ENCODE measurements at regions not wholly inside any gene's neighbourhood (a gene's known extent, or its start where the extent isn't known, plus 50 kb on each side); places are given as distances from the start of the nearest gene placed in this dataset.

DNA sequence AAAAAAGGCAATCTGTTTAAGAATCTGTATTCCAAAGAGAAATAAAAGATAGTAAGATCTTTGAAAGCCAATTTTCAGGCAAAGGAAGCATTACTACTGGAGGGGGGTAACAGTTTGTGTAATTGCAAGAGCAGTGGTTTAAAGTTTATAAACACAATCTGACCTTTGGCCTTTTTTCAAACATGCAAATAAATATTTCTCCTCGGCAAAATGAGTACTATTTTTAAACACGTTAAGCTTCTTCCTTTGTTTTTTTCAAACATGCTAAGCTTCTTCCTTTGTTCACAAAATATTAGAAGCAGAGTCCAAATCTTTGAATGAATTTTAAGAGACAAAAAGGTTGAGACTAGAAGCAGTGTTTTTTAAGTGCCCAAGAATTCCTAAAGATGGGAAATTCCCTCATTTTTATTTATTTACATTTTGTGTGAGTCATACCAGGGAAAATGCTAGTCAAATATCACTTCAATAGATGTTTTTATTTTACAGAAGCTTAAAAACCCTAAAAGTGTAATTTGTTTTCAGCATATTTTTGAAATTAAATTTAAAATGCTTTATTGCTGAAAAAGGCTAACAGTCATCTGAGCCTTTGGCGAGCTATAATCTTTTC lies 229.3 kb downstream of the GPR37 start:
- Histone ChIP-seq H2AK5ac (ENCODE audit: low read depth, low read length) (no peak overlapping the region), H3K79me1 (ENCODE audit: low read depth, low read length) (no peaks in the 10 kb centered on the region), H4K8ac (ENCODE audit: extremely low read depth, insufficient read depth, low read length) (no peak overlapping the region), H4K91ac (replicated peaks; ENCODE audit: insufficient read length, low read length) (no peak overlapping the region), H3K79me2 (ENCODE audit: control insufficient read depth in 1 of 2, insufficient read depth in 2 of 2, low read length in 2 of 2) (no peaks in the 10 kb centered on the region), H4K5ac (ENCODE audit: insufficient read length, low read depth, low read length) (no peak overlapping the region), H2BK15ac (ENCODE audit: low read length) (no peak overlapping the region), H2BK20ac (ENCODE audit: low read length) (no peak overlapping the region), H3K18ac (ENCODE audit: extremely low read depth, low read length) (no peak overlapping the region), H3K23me2 (ENCODE audit: low read depth, low read length) (no peaks in the 10 kb centered on the region), H3K14ac (ENCODE audit: insufficient read length) (no peak overlapping the region), H3K9me3 (ENCODE audit: insufficient read depth in 2 of 2, low read depth in 1 of 2, low read length in 1 of 2) (no peaks in the 10 kb centered on the region), H2BK120ac (replicated peaks; ENCODE audit: low read depth, low read length) (no peak overlapping the region), H3K4me2 (ENCODE audit: insufficient read depth in 1 of 2, low read depth in 2 of 2, low read length in 2 of 2) (no peak overlapping the region), H3K27me3 (replicated peaks in 1 of 4; ENCODE audit: control insufficient read depth in 3 of 4, extremely low read depth in 1 of 4, insufficient read depth in 3 of 4, low read length in 3 of 4) (no peaks in the 10 kb centered on the region), H3K56ac (replicated peaks; ENCODE audit: insufficient read length, low read depth, low read length) (no peak overlapping the region), H3K36me3 (ENCODE audit: control insufficient read depth in 2 of 4, insufficient read depth in 4 of 4, low read length in 3 of 4) (no peaks in the 10 kb centered on the region), H3K4me3 (ENCODE audit: extremely low read depth in 1 of 4, insufficient read depth in 2 of 4, low read depth in 3 of 4, low read length in 4 of 4) (no peak overlapping the region), H4K20me1 (replicated peaks in 1 of 2; ENCODE audit: control insufficient read depth in 1 of 2, insufficient read depth in 2 of 2, low read length in 2 of 2) (no peaks in the 10 kb centered on the region), H2AFZ (ENCODE audit: low read length) (no peak overlapping the region), H2BK12ac (ENCODE audit: low read depth, low read length) (no peak overlapping the region), H3K9ac (replicated peaks in 1 of 4; ENCODE audit: extremely low read depth in 1 of 4, low read depth in 3 of 4, low read length in 3 of 4) (no peak overlapping the region), H3K4me1 (replicated peaks in 1 of 4; ENCODE audit: control insufficient read depth in 3 of 4, insufficient read depth in 4 of 4, low read length in 3 of 4) (no peaks in the 10 kb centered on the region), H3K23ac (ENCODE audit: insufficient read length) (no peak overlapping the region), H3K27ac (ENCODE audit: low read depth, low read length) (no peak overlapping the region), H3K4ac (replicated peaks; ENCODE audit: insufficient read length, low read depth, low read length) (no peak overlapping the region), H2BK5ac (ENCODE audit: low read depth, low read length) (no peak overlapping the region)
- WGBS, 2 experiments (ENCODE audit: extremely low coverage in 1 of 2, insufficient coverage in 1 of 2, insufficient read length in 1 of 2, insufficient replicate concordance in 2 of 2, low coverage in 1 of 2, low lambda C conversion rate in 2 of 2, missing lambda C conversion rate in 1 of 2) = 86% methylated on average over 3 of the region's 3 CpGs; no CpG with 5 or more reads in 1 of the 2 experiments
- CTCF ChIA-PET (ENCODE audit: partially characterized antibody) = interaction anchor here (0.8 kb wide), 1 partner anchor 220 kb away, joined by 3 read pairs; no protein-coding TSS in a partner anchor
- DNase-seq (ENCODE audit: low read depth in 1 of 2, low spot score in 2 of 2) = no peak
- TF ChIP-seq GTF2F1 (IDR thresholded peaks at IDR 0.05; ENCODE audit: borderline replicate concordance, low read depth, low read length) (no peak), SIN3A (conservative IDR thresholded peaks at IDR 0.05 in 1 of 2, IDR thresholded peaks at IDR 0.05 in 1 of 2; ENCODE audit: low read depth in 1 of 2, low read length in 2 of 2) (no peak), BRCA1 (IDR thresholded peaks at IDR 0.05; ENCODE audit: low read depth, low read length) (no peak), SP2 (IDR thresholded peaks at IDR 0.05; ENCODE audit: low read length) (no peak), CHD2 (IDR thresholded peaks at IDR 0.05; ENCODE audit: low read length) (no peak)
- FAIRE-seq = no peak
- POLR2A ChIA-PET (ENCODE audit: partially characterized antibody) = no interaction called here
